Sigmoid colon (tissue), 4 donors: ENCODE measurements at regions not wholly inside any gene's neighbourhood (a gene's known extent, or its start where the extent isn't known, plus 50 kb on each side); places are given as distances from the start of the nearest gene placed in this dataset.

ENCODE experiments used
- POLR2AphosphoS5 ChIP-seq, 4 donors: sonication (generic); formaldehyde crosslinking; IDR thresholded peaks; one replicate each; pipeline ENCODE4 v1.6.1; 2017; ENCODE audit warnings: antibody characterized with exemption in 4 of 4
- TF ChIP-seq, protein P1 (sequence below), 4 experiments: fragments of 450-650 bp in 3 of 4; fragments of 200-600 bp in 1 of 4; IDR thresholded peaks; one replicate each; pipeline ENCODE4 v1.5.1; 2016 to 2019; ENCODE audit warnings: antibody characterized with exemption in 4 of 4, mild to moderate bottlenecking in 3 of 4, moderate library complexity in 2 of 4

DNA sequence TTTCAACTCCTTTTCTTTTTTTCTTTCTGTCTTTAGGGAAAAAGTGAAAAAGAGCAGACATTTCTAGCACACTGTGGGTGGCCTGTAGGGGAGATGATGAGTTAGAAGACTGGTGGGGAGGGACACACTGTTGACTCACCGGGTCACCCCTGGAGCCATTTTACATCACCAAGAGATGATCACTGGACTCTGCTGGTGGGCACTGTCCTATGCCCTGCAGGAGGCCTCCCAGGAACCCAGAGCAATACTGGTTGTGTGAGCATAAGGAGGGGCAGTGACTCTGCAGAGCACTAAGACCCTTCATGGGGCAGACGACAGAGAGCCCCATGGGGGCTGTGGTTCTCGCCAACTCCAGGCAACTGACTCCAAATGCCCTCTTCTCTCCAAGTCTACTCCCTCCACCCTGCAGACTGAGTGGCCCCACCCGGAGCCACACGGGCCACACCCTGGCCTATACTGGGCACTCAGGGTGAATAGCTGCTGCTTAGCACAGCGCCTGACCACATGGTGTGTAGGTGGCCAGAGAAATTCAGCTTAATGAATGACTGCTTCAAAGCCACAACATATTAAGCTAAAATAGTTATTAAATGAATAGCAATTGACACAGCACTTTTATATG is 177.5 kb downstream of the CDC5L start:
- TF ChIP-seq, protein P1, sequence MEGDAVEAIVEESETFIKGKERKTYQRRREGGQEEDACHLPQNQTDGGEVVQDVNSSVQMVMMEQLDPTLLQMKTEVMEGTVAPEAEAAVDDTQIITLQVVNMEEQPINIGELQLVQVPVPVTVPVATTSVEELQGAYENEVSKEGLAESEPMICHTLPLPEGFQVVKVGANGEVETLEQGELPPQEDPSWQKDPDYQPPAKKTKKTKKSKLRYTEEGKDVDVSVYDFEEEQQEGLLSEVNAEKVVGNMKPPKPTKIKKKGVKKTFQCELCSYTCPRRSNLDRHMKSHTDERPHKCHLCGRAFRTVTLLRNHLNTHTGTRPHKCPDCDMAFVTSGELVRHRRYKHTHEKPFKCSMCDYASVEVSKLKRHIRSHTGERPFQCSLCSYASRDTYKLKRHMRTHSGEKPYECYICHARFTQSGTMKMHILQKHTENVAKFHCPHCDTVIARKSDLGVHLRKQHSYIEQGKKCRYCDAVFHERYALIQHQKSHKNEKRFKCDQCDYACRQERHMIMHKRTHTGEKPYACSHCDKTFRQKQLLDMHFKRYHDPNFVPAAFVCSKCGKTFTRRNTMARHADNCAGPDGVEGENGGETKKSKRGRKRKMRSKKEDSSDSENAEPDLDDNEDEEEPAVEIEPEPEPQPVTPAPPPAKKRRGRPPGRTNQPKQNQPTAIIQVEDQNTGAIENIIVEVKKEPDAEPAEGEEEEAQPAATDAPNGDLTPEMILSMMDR (IDR thresholded peaks at IDR 0.05) = no peak
- TF ChIP-seq POLR2AphosphoS5 (IDR thresholded peaks at IDR 0.05) = no peak
